ENCODE measurements at regions not wholly inside any gene's neighbourhood (a gene's known extent, or its start where the extent isn't known, plus 50 kb on each side); places are given as distances from the start of the nearest gene placed in this dataset.

GRCh38 chr15:35768949-35769348 is 223.0 kb upstream of the DPH6 start:
- intact Hi-C loops (cut with micrococcal nuclease) = no loop called here
- Mint-ChIP-seq H3K36me3 (ENCODE audit: low read depth) (no peaks in the 10 kb centered on the region), H3K4me3 (no peak overlapping the region), H3K27ac (no peak overlapping the region), H3K4me1 (ENCODE audit: low read depth) (no peaks in the 10 kb centered on the region), H3K27me3 (no peaks in the 10 kb centered on the region), H3K9me3 (no peaks in the 10 kb centered on the region)

GRCh38 chr15:35769656-35770055 is 223.7 kb upstream of the DPH6 start:
- Mint-ChIP-seq H3K9me3 (no peaks in the 10 kb centered on the region), H3K27me3 (no peaks in the 10 kb centered on the region), H3K36me3 (ENCODE audit: low read depth) (no peaks in the 10 kb centered on the region), H3K27ac (no peak overlapping the region), H3K4me1 (ENCODE audit: low read depth) (no peaks in the 10 kb centered on the region), H3K4me3 (no peak overlapping the region)
- intact Hi-C loops (cut with micrococcal nuclease) = no loop called here

GRCh38 chr15:35771746-35772442 is 225.9 kb upstream of the DPH6 start:
- Mint-ChIP-seq H3K27ac (no peak overlapping the region), H3K9me3 (peaks cover 5% of the 10 kb centered on the region), H3K36me3 (ENCODE audit: low read depth) (no peaks in the 10 kb centered on the region), H3K4me1 (ENCODE audit: low read depth) (no peaks in the 10 kb centered on the region), H3K4me3 (no peak overlapping the region), H3K27me3 (no peaks in the 10 kb centered on the region)
- intact Hi-C loops (cut with micrococcal nuclease) = no loop called here

GRCh38 chr15:35774653-35775052 is 228.7 kb upstream of the DPH6 start:
- no peak overlapping the region for H3K4me3 Mint-ChIP-seq
- intact Hi-C loops (cut with micrococcal nuclease) = no loop called here
- peaks cover 5% of the 10 kb centered on the region for H3K9me3 Mint-ChIP-seq
- H3K36me3 Mint-ChIP-seq (ENCODE audit: low read depth) = no peaks in the 10 kb centered on the region
- H3K27ac Mint-ChIP-seq = no peak overlapping the region
- no peaks in the 10 kb centered on the region for H3K4me1 Mint-ChIP-seq (ENCODE audit: low read depth)
- no peaks in the 10 kb centered on the region for H3K27me3 Mint-ChIP-seq

- no peak overlapping the region for H3K4me3 Mint-ChIP-seq
- intact Hi-C loops (cut with micrococcal nuclease) = no loop called here
- no peaks in the 10 kb centered on the region for H3K27me3 Mint-ChIP-seq
- H3K27ac Mint-ChIP-seq = no peak overlapping the region
- H3K36me3 Mint-ChIP-seq (ENCODE audit: low read depth) = no peaks in the 10 kb centered on the region
- no peaks in the 10 kb centered on the region for H3K4me1 Mint-ChIP-seq (ENCODE audit: low read depth)
- peaks cover 5% of the 10 kb centered on the region for H3K9me3 Mint-ChIP-seq
Observed at GRCh38 chr15:35775471-35775870, 229.5 kb upstream of the DPH6 start.

GRCh38 chr15:35777061-35777460 is 231.1 kb upstream of the DPH6 start:
- no peaks in the 10 kb centered on the region for H3K4me1 Mint-ChIP-seq (ENCODE audit: low read depth)
- H3K36me3 Mint-ChIP-seq (ENCODE audit: low read depth) = no peaks in the 10 kb centered on the region
- no peak overlapping the region for H3K27ac Mint-ChIP-seq
- no peak overlapping the region for H3K4me3 Mint-ChIP-seq
- intact Hi-C loops (cut with micrococcal nuclease) = no loop called here
- no peaks in the 10 kb centered on the region for H3K27me3 Mint-ChIP-seq
- peaks cover 5% of the 10 kb centered on the region for H3K9me3 Mint-ChIP-seq

- intact Hi-C loops (cut with micrococcal nuclease) = no loop called here
- H3K27ac Mint-ChIP-seq = no peak overlapping the region
- H3K9me3 Mint-ChIP-seq = no peaks in the 10 kb centered on the region
- no peaks in the 10 kb centered on the region for H3K27me3 Mint-ChIP-seq
- H3K4me1 Mint-ChIP-seq (ENCODE audit: low read depth) = no peaks in the 10 kb centered on the region
- H3K4me3 Mint-ChIP-seq = no peak overlapping the region
- H3K36me3 Mint-ChIP-seq (ENCODE audit: low read depth) = no peaks in the 10 kb centered on the region
Observed at GRCh38 chr15:35783203-35783602, 237.2 kb upstream of the DPH6 start.

GRCh38 chr15:35784745-35785144 is 238.8 kb upstream of the DPH6 start:
- intact Hi-C loops (cut with micrococcal nuclease) = no loop called here
- H3K4me1 Mint-ChIP-seq (ENCODE audit: low read depth) = no peaks in the 10 kb centered on the region

GRCh38 chr15:35810007-35810406 is 264.0 kb upstream of the DPH6 start:
- Mint-ChIP-seq H3K9me3 (peaks cover 8% of the 10 kb centered on the region), H3K36me3 (ENCODE audit: low read depth) (no peaks in the 10 kb centered on the region), H3K4me1 (ENCODE audit: low read depth) (no peaks in the 10 kb centered on the region), H3K27ac (no peak overlapping the region), H3K4me3 (no peak overlapping the region), H3K27me3 (no peaks in the 10 kb centered on the region)
- intact Hi-C loops (cut with micrococcal nuclease) = no loop called here

More at GRCh38 chr15:35784745-35785144, 238.8 kb upstream of the DPH6 start:
- Mint-ChIP-seq H3K4me3 (no peak overlapping the region), H3K9me3 (peaks cover 12% of the 10 kb centered on the region), H3K27me3 (no peaks in the 10 kb centered on the region), H3K36me3 (ENCODE audit: low read depth) (no peaks in the 10 kb centered on the region), H3K27ac (no peak overlapping the region)

- Mint-ChIP-seq H3K27ac (no peak overlapping the region), H3K4me3 (no peak overlapping the region), H3K9me3 (peaks cover 8% of the 10 kb centered on the region), H3K36me3 (ENCODE audit: low read depth) (no peaks in the 10 kb centered on the region), H3K27me3 (no peaks in the 10 kb centered on the region), H3K4me1 (ENCODE audit: low read depth) (no peaks in the 10 kb centered on the region)
- intact Hi-C loops (cut with micrococcal nuclease) = no loop called here
Observed at GRCh38 chr15:35813573-35813972, 267.6 kb upstream of the DPH6 start.

GRCh38 chr15:35818846-35819245 is 272.9 kb upstream of the DPH6 start:
- intact Hi-C loops (cut with micrococcal nuclease) = no loop called here
- H3K4me3 Mint-ChIP-seq = no peak overlapping the region
- no peaks in the 10 kb centered on the region for H3K27me3 Mint-ChIP-seq
- no peaks in the 10 kb centered on the region for H3K4me1 Mint-ChIP-seq (ENCODE audit: low read depth)
- H3K36me3 Mint-ChIP-seq (ENCODE audit: low read depth) = no peaks in the 10 kb centered on the region
- peaks cover 15% of the 10 kb centered on the region for H3K9me3 Mint-ChIP-seq
- H3K27ac Mint-ChIP-seq = no peak overlapping the region

GRCh38 chr15:35822153-35822552 is 276.2 kb upstream of the DPH6 start:
- Mint-ChIP-seq H3K4me3 (no peak overlapping the region), H3K27ac (no peak overlapping the region), H3K9me3 (peaks cover 15% of the 10 kb centered on the region), H3K27me3 (no peaks in the 10 kb centered on the region), H3K36me3 (ENCODE audit: low read depth) (no peaks in the 10 kb centered on the region), H3K4me1 (ENCODE audit: low read depth) (no peaks in the 10 kb centered on the region)
- intact Hi-C loops (cut with micrococcal nuclease) = no loop called here

- Mint-ChIP-seq H3K4me3 (no peak overlapping the region), H3K4me1 (ENCODE audit: low read depth) (no peaks in the 10 kb centered on the region), H3K36me3 (ENCODE audit: low read depth) (no peaks in the 10 kb centered on the region), H3K9me3 (peaks cover 21% of the 10 kb centered on the region), H3K27me3 (no peaks in the 10 kb centered on the region), H3K27ac (no peak overlapping the region)
- intact Hi-C loops (cut with micrococcal nuclease) = no loop called here
Observed at GRCh38 chr15:35827141-35827540, 281.2 kb upstream of the DPH6 start.

- peaks cover 29% of the 10 kb centered on the region for H3K9me3 Mint-ChIP-seq
- H3K27me3 Mint-ChIP-seq = no peaks in the 10 kb centered on the region
- no peaks in the 10 kb centered on the region for H3K36me3 Mint-ChIP-seq (ENCODE audit: low read depth)
- intact Hi-C loops (cut with micrococcal nuclease) = no loop called here
- no peak overlapping the region for H3K4me3 Mint-ChIP-seq
- no peaks in the 10 kb centered on the region for H3K4me1 Mint-ChIP-seq (ENCODE audit: low read depth)
- no peak overlapping the region for H3K27ac Mint-ChIP-seq
Observed at GRCh38 chr15:35827911-35828310, 281.9 kb upstream of the DPH6 start.

- Mint-ChIP-seq H3K36me3 (ENCODE audit: low read depth) (no peaks in the 10 kb centered on the region), H3K4me1 (ENCODE audit: low read depth) (no peaks in the 10 kb centered on the region), H3K4me3 (no peak overlapping the region), H3K27ac (no peak overlapping the region), H3K9me3 (peaks cover 51% of the 10 kb centered on the region), H3K27me3 (no peaks in the 10 kb centered on the region)
- intact Hi-C loops (cut with micrococcal nuclease) = no loop called here
Observed at GRCh38 chr15:35833581-35833980, 287.6 kb upstream of the DPH6 start.
